ENCODE measurements at regions not wholly inside any gene's neighbourhood (a gene's known extent, or its start where the extent isn't known, plus 50 kb on each side); places are given as distances from the start of the nearest gene placed in this dataset.

GRCh38 chr4:171599628-171600027 lies 213.6 kb upstream of the GALNTL6 start:
- no peaks in the 10 kb centered on the region for H3K36me3 ChIP-seq
- no peak for TF ChIP-seq CTCF (IDR thresholded peaks at IDR 0.05)
- no peak overlapping the region for H3K4me3 ChIP-seq (ENCODE audit: low read depth in 1 of 2, low read length in 1 of 2)
- H3K27ac ChIP-seq = no peak overlapping the region
- H3K9me3 ChIP-seq = no peaks in the 10 kb centered on the region
- H3K4me1 ChIP-seq (ENCODE audit: control insufficient read depth in 1 of 2, insufficient read depth in 1 of 2, low read depth in 1 of 2, low read length in 1 of 2) = no peaks in the 10 kb centered on the region
- H3K27me3 ChIP-seq = no peaks in the 10 kb centered on the region

GRCh38 chr4:171594293-171594692 lies 218.9 kb upstream of the GALNTL6 start:
- H3K36me3 ChIP-seq = no peaks in the 10 kb centered on the region
- H3K27ac ChIP-seq = no peak overlapping the region
- no peaks in the 10 kb centered on the region for H3K4me1 ChIP-seq (ENCODE audit: control insufficient read depth in 1 of 2, insufficient read depth in 1 of 2, low read depth in 1 of 2, low read length in 1 of 2)

GRCh38 chr4:171590716-171591115 lies 222.5 kb upstream of the GALNTL6 start:
- H3K4me1 ChIP-seq (ENCODE audit: control insufficient read depth in 1 of 2, insufficient read depth in 1 of 2, low read depth in 1 of 2, low read length in 1 of 2) = no peaks in the 10 kb centered on the region
- no peaks in the 10 kb centered on the region for H3K36me3 ChIP-seq
- no peak overlapping the region for H3K27ac ChIP-seq
- no peaks in the 10 kb centered on the region for H3K27me3 ChIP-seq
- H3K4me3 ChIP-seq (ENCODE audit: low read depth in 1 of 2, low read length in 1 of 2) = no peak overlapping the region
- TF ChIP-seq CTCF (IDR thresholded peaks at IDR 0.05) = no peak
- no peaks in the 10 kb centered on the region for H3K9me3 ChIP-seq

More at GRCh38 chr4:171594293-171594692, 218.9 kb upstream of the GALNTL6 start:
- Histone ChIP-seq H3K4me3 (ENCODE audit: low read depth in 1 of 2, low read length in 1 of 2) (no peak overlapping the region), H3K9me3 (no peaks in the 10 kb centered on the region), H3K27me3 (no peaks in the 10 kb centered on the region)
- TF ChIP-seq CTCF (IDR thresholded peaks at IDR 0.05) = no peak

- Histone ChIP-seq H3K4me3 (ENCODE audit: low read depth in 1 of 2, low read length in 1 of 2) (no peak overlapping the region), H3K4me1 (ENCODE audit: control insufficient read depth in 1 of 2, insufficient read depth in 1 of 2, low read depth in 1 of 2, low read length in 1 of 2) (no peaks in the 10 kb centered on the region), H3K27ac (no peak overlapping the region), H3K36me3 (no peaks in the 10 kb centered on the region), H3K27me3 (no peaks in the 10 kb centered on the region), H3K9me3 (no peaks in the 10 kb centered on the region)
- TF ChIP-seq CTCF (IDR thresholded peaks at IDR 0.05) = no peak
Observed at GRCh38 chr4:171588764-171589163, 224.4 kb upstream of the GALNTL6 start.

- TF ChIP-seq CTCF (IDR thresholded peaks at IDR 0.05) = no peak
- Histone ChIP-seq H3K36me3 (no peaks in the 10 kb centered on the region), H3K4me1 (ENCODE audit: control insufficient read depth in 1 of 2, insufficient read depth in 1 of 2, low read depth in 1 of 2, low read length in 1 of 2) (no peaks in the 10 kb centered on the region), H3K4me3 (ENCODE audit: low read depth in 1 of 2, low read length in 1 of 2) (no peak overlapping the region), H3K27me3 (no peaks in the 10 kb centered on the region), H3K9me3 (no peaks in the 10 kb centered on the region), H3K27ac (no peak overlapping the region)
Observed at GRCh38 chr4:171588051-171588545, 225.1 kb upstream of the GALNTL6 start.

GRCh38 chr4:171583790-171584189 lies 229.4 kb upstream of the GALNTL6 start:
- Histone ChIP-seq H3K4me1 (ENCODE audit: control insufficient read depth in 1 of 2, insufficient read depth in 1 of 2, low read depth in 1 of 2, low read length in 1 of 2) (no peaks in the 10 kb centered on the region), H3K36me3 (no peaks in the 10 kb centered on the region), H3K4me3 (ENCODE audit: low read depth in 1 of 2, low read length in 1 of 2) (no peak overlapping the region), H3K27ac (no peak overlapping the region), H3K27me3 (no peaks in the 10 kb centered on the region), H3K9me3 (no peaks in the 10 kb centered on the region)
- TF ChIP-seq CTCF (IDR thresholded peaks at IDR 0.05) = no peak
